ENCODE measurements at regions not wholly inside any gene's neighbourhood (a gene's known extent, or its start where the extent isn't known, plus 50 kb on each side); places are given as distances from the start of the nearest gene placed in this dataset.

DNA sequence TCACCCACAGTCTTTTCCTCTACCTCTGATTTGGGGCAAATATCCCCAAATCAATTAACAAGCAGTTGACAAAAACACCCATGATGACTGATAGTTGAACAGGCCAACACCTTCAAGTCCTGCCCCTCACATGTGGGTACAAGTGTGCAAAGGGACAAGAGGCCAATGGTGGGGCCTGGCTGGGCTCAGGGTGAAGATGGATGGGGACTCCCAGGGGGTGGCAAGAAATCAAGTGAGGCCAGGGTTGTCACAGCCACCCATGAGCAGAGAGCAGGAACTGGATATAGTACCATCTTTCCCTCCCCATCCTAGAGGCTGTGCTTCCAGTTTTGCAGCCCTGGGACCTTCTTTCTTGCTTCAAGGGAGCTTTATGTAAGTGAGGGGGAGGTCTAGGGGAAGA, 270.2 kb upstream of the TOPAZ1 start:
- DNase-seq: no peak
- TF ChIP-seq CTCF (IDR thresholded peaks at IDR 0.05; ENCODE audit: insufficient read depth in 1 of 2, low read depth in 1 of 2, low read length in 1 of 2, severe bottlenecking in 1 of 2, unreplicated experiment in 1 of 2): no peak
- Histone ChIP-seq H3K4me1 (no peaks in the 10 kb centered on the region), H3K36me3 (ENCODE audit: control insufficient read depth, insufficient read depth, low read length) (no peaks in the 10 kb centered on the region), H3K27me3 (replicated peaks; ENCODE audit: control insufficient read depth, insufficient read depth, low read length) (no peaks in the 10 kb centered on the region; the same call in none of the 2 replicates), H3K4me3 (ENCODE audit: low read depth, low read length) (no peak overlapping the region), H3K9me3 (no peaks in the 10 kb centered on the region)
- POLR2A ChIA-PET: no interaction called here
- CTCF ChIA-PET: no interaction called here
- no peak overlapping the region for H3K27ac Mint-ChIP-seq (ENCODE audit: unreplicated experiment)
- no peaks in the 10 kb centered on the region for H3K4me1 Mint-ChIP-seq (ENCODE audit: low read depth, unreplicated experiment)
- intact Hi-C loops (cut with micrococcal nuclease; ENCODE audit: unreplicated experiment): no loop called here
- no peaks in the 10 kb centered on the region for H3K36me3 Mint-ChIP-seq (ENCODE audit: insufficient read depth, unreplicated experiment)
- H3K27me3 Mint-ChIP-seq (ENCODE audit: insufficient read depth, unreplicated experiment): peaks cover 22% of the 10 kb centered on the region
- H3K4me3 Mint-ChIP-seq (ENCODE audit: unreplicated experiment): no peak overlapping the region
- BruUV-seq (replicated peaks): no TSS peak
- no peaks in the 10 kb centered on the region for H3K9me3 Mint-ChIP-seq (ENCODE audit: unreplicated experiment)

GRCh38 chr3:43978708-43979107, 263.0 kb upstream of the TOPAZ1 start:
- Histone ChIP-seq H3K36me3 (ENCODE audit: control insufficient read depth, insufficient read depth, low read length) (no peaks in the 10 kb centered on the region), H3K4me1 (no peaks in the 10 kb centered on the region), H3K9me3 (no peaks in the 10 kb centered on the region), H3K27me3 (replicated peaks; ENCODE audit: control insufficient read depth, insufficient read depth, low read length) (no peaks in the 10 kb centered on the region; the same call in 1 of the 2 replicates), H3K4me3 (ENCODE audit: low read depth, low read length) (no peak overlapping the region)
- no peak for TF ChIP-seq CTCF (IDR thresholded peaks at IDR 0.05; ENCODE audit: insufficient read depth in 1 of 2, low read depth in 1 of 2, low read length in 1 of 2, severe bottlenecking in 1 of 2, unreplicated experiment in 1 of 2)
- no peak overlapping the region for H3K4me3 Mint-ChIP-seq (ENCODE audit: unreplicated experiment)
- peaks cover 18% of the 10 kb centered on the region for H3K27me3 Mint-ChIP-seq (ENCODE audit: insufficient read depth, unreplicated experiment)
- intact Hi-C loops (cut with micrococcal nuclease; ENCODE audit: unreplicated experiment): no loop called here
- H3K27ac Mint-ChIP-seq (ENCODE audit: unreplicated experiment): no peak overlapping the region
- no TSS peak for BruUV-seq (replicated peaks)
- no peaks in the 10 kb centered on the region for H3K36me3 Mint-ChIP-seq (ENCODE audit: insufficient read depth, unreplicated experiment)
- POLR2A ChIA-PET: no interaction called here
- CTCF ChIA-PET: no interaction called here
- no peaks in the 10 kb centered on the region for H3K9me3 Mint-ChIP-seq (ENCODE audit: unreplicated experiment)
- H3K4me1 Mint-ChIP-seq (ENCODE audit: low read depth, unreplicated experiment): no peaks in the 10 kb centered on the region
- no peak for DNase-seq

DNA sequence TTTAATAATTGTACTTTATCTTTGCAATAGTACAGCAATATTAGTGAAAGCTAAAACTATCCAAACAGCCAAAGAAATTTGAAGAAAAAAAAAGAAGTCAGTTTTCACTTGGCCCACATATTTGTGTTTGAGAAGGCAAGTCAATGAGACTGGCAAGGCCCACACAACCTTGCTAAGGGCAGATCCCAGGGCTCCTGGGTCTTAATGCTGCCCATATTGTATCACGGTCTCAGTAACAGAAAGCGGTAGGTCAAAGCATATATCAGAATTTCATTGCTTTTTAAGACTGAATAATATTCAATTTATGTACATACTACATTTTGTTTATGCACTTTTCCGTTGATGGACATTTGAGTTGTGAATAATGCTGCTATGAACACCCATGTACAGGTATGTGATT, 262.0 kb upstream of the TOPAZ1 start:
- Mint-ChIP-seq H3K4me3 (ENCODE audit: unreplicated experiment) (no peak overlapping the region), H3K27ac (ENCODE audit: unreplicated experiment) (no peak overlapping the region), H3K27me3 (ENCODE audit: insufficient read depth, unreplicated experiment) (peaks cover 15% of the 10 kb centered on the region), H3K4me1 (ENCODE audit: low read depth, unreplicated experiment) (no peaks in the 10 kb centered on the region), H3K9me3 (ENCODE audit: unreplicated experiment) (no peaks in the 10 kb centered on the region), H3K36me3 (ENCODE audit: insufficient read depth, unreplicated experiment) (no peaks in the 10 kb centered on the region)
- BruUV-seq (replicated peaks): no TSS peak
- ChIA-PET POLR2A (no interaction called here), CTCF (no interaction called here)
- Histone ChIP-seq H3K9me3 (no peaks in the 10 kb centered on the region), H3K27me3 (replicated peaks; ENCODE audit: control insufficient read depth, insufficient read depth, low read length) (no peaks in the 10 kb centered on the region; the same call in 1 of the 2 replicates), H3K4me3 (ENCODE audit: low read depth, low read length) (no peak overlapping the region), H3K4me1 (no peaks in the 10 kb centered on the region), H3K36me3 (ENCODE audit: control insufficient read depth, insufficient read depth, low read length) (no peaks in the 10 kb centered on the region)
- no peak for TF ChIP-seq CTCF (IDR thresholded peaks at IDR 0.05; ENCODE audit: insufficient read depth in 1 of 2, low read depth in 1 of 2, low read length in 1 of 2, severe bottlenecking in 1 of 2, unreplicated experiment in 1 of 2)
- no peak for DNase-seq
- intact Hi-C loops (cut with micrococcal nuclease; ENCODE audit: unreplicated experiment): no loop called here

Data from Caco-2 (cell line).